HG02884 (cell line): ENCODE measurements at regions not wholly inside any gene's neighbourhood (a gene's known extent, or its start where the extent isn't known, plus 50 kb on each side); places are given as distances from the start of the nearest gene placed in this dataset.
"Not testable (repeated sequence)": the region's sequence is repeated elsewhere in the genome, so short reads cannot be mapped to it uniquely, and the experiment has no call there.

ENCODE experiments used
- ATAC-seq: cut with Tn5 transposase; IDR thresholded peaks from one replicate; pipeline ENCODE4 v1.9.1; 2021; ENCODE audit warnings: mild to moderate bottlenecking, moderate library complexity; ENCODE audit not compliant: unreplicated experiment

- no peak for ATAC-seq
Measured at GRCh38 chr4:82097504-82097903, 276.3 kb downstream of the HNRNPD start.

GRCh38 chr4:82090717-82091116 is 283.1 kb downstream of the HNRNPD start:
- no peak for ATAC-seq

- no peak for ATAC-seq
Measured at GRCh38 chr4:82084747-82085146, 289.0 kb downstream of the HNRNPD start.

GRCh38 chr4:82077471-82077995 is 296.3 kb downstream of the HNRNPD start:
- not testable (repeated sequence) for ATAC-seq

GRCh38 chr4:82076809-82077208 is 297.0 kb downstream of the HNRNPD start:
- ATAC-seq = no peak

- no peak for ATAC-seq
Measured at GRCh38 chr4:82076359-82076758, 297.4 kb downstream of the HNRNPD start.

DNA sequence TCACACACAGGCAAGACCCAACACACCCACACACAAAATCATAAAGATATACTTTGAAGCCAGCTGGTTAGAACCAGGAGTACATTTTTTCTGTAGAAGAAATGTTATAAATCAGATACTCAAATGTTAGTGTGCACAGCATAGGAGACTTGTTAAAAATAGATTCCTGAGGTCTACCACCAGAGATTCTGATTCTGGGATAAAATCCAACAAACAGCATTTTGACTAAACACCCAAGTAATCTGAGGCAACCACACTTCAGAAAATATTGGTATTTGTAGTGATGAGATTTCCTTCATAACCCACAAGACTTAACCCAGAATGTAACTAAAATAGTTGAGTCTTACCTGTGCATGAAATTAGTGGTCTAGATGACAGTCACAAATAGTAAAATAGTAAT is 301.8 kb downstream of the HNRNPD start:
- no peak for ATAC-seq

DNA sequence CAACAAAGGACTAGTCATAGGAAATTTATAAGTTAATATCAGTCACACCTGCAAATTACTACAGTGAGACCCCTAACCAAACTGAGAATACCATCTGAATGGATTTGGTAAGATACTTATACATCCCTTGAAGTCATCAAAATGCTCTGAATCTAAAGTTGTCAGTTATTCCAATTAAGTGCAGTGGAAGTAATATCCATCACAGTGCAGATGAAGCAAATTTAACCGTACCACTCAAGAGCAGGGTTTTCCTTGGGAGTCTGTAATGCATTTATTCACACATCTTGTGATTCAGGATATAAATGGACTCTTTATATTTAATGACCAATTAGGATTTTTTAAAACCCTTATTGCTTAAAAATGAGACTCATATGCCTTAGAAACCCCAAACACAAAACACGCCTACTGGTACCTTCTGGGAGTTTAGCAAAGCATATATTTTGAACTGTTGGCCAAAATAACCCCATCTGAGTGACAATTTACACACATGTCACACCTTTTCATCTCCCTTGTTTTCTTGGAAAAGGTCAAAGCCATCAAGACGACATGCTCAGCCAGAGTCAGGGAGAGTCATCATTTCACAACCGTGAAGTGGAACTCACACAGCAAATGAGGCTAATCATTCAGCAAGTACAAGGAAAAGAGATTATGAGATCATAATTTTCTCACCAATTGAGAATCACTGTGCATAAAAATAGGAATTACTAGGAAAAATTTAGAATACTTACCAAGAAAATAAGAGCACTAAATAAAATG is 303.7 kb downstream of the HNRNPD start:
- no peak for ATAC-seq

DNA sequence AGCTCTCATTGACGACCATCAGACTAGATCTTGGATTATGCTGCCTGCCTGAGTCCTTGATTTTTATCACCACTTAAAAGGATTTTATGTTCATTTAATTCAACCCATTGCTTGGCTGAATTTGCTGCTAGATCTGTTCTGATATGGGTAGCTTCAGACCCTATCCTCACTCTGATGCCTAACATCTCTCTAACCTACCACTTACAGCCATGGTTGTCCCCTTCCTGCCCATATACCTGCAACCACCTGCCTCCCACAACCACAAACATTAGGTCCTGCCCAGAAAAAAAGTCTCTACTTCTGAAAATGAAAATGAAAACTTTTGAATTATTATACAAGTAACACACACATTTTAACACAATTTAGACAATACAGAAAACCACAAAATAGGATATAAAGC is 310.8 kb downstream of the HNRNPD start:
- no peak for ATAC-seq

DNA sequence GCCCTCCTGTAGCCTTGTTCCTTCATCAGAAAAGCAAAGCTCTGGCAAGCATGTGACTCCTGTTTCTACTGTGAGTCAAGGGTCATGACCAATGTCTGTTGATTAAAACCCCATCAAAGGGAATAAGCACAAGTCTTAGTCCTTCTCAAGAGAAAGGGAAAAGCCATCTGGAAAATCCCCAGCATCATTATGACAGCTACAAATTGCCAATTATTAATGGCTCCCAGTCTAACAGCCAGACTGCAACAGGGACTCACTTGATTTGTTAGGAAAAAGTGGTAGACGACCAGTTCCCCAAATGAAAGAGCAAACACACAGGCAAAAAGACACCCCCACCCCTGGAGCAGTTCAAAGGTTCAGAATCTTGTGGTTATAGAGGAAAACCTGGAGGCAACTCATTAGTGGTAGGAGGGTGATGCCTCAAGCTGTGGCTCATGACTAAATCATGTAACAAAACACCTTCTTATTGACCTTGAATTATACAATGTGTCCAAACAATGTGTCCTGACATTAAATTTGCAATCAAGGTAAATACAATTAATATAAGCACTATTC is 315.7 kb downstream of the HNRNPD start:
- no peak for ATAC-seq

GRCh38 chr4:82055156-82055555 is 318.6 kb downstream of the HNRNPD start:
- no peak for ATAC-seq

DNA sequence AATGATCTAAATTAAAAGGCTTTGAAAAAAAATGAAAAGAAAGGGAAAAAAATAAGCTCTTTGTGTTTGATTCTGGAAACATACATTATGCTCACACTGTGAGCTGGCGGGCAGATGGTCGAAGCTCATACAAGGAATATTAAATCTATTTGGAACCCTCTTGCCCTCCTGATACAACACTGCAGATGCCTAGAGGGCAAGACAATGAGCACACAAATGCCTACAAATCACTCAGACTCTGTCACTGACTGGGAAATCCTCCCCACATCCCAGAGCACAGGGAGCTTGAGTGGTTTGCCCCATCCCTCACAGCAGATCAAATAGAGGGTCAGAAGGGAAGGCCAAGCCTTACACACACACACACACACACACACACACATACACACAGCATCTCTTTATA is 320.4 kb downstream of the HNRNPD start:
- no peak for ATAC-seq

- ATAC-seq = no peak
Measured at GRCh38 chr4:82050796-82051195, 323.0 kb downstream of the HNRNPD start.

DNA sequence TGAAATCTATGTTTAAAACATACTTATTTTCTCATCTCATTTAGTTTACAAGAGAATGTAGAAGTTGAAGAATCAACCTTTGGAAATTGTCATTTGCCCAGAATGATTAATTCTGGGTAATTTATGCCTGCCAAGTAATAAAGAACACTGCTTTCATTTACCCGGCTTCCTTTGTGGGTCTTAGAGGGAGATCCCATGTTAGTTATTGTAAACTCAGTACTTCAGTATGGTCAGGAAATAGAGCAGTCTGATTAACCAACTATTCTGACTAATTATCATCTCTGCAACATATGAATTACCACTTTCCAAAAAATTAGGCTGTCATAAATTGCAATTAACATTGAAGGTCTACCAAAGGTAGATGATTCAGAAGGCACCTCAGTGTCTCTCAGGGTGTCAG is 324.5 kb downstream of the HNRNPD start:
- ATAC-seq = no peak

DNA sequence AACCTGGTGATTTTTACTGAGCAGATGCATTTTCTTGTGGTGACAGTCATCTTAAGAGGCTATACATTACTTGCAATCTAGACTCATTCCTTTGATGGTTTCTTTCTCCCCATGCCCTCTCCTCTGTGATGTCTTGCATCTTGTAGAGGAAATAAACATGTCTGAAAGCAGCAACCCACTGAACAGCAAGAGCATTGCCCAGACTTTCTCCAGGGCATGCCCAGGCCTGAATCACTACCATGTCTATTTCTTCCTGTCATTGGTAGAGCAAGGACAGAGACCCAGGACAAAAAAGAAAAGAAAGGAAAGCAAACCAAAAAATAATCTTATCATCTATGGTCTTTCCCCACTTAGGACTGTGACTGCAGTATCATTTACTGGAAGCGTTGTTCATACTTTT is 326.1 kb downstream of the HNRNPD start:
- ATAC-seq = no peak

DNA sequence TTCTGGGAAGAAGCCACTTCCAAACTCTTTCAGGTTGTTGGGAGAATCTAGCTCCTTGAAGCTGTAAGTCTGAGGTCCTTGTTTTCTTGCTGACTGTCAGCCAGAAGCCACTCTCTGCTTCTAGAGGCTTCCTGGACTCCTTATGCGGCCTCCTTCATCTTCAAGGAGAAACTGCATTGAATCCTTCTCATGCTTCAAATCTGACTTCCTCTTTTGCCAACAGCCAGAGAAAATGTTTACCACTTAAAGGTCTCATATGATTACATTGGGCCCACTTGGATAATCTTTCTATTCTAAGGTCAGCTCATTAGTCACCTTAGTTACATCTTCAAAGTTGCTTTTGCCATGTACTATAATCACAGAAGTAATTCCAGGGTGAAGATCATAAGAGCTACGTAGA is 327.0 kb downstream of the HNRNPD start:
- ATAC-seq = no peak

DNA sequence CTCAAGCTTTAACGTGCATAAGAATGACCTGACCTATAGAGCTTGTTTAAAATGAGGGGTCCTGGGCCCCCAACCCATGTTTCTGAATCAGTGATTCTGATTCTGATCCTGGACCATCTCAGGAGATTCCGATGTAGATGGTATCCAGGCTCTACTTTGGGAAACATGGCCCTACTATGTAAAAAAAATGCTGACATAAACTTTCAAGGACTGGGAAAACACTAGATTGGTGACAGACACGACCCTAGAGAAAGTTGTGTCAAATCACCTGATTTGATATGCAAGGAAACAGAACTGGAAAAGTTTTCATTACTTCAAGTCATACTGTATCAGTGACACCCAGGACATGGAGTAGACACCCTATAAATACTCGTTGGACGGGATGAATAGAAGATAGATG is 328.5 kb downstream of the HNRNPD start:
- no peak for ATAC-seq

- no peak for ATAC-seq
Measured at GRCh38 chr4:82044141-82044993, 329.4 kb downstream of the HNRNPD start.

- no peak for ATAC-seq
Measured at GRCh38 chr4:82043809-82044137, 330.0 kb downstream of the HNRNPD start.

DNA sequence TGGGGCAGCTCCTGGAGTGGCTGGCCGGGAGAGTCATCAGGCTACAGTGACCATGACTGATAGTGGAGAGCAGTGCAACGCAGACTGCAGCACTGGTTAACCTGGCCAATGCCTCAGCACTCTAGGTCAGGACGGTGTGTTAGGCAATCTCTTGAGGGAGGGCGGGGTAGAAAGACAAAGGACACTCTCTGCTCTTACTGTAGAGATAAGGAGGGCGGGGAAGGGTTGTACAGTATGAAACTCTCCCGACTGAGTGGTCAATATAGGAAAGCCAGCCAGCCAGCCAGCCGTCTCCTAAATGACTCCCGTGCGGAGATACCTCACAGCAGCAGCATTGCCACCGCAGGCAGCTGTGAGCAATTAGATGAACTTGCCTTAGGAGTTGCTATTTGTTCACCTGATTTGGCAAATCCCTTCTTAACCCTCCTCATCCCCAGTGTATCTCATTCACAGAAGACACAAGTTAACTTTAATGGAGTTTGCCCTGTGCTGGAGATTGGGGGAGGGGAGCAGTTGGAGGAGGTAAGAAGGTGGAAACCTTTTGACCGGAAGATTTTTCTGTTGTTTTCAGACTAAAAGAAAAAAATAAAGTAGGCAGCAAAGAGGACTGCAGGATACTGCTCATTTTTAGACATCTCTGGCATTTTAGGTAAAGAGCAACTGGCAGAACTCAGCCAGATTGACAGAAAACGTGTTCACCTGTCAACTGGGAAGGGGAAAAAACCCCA is 330.5 kb downstream of the HNRNPD start:
- ATAC-seq = no peak

DNA sequence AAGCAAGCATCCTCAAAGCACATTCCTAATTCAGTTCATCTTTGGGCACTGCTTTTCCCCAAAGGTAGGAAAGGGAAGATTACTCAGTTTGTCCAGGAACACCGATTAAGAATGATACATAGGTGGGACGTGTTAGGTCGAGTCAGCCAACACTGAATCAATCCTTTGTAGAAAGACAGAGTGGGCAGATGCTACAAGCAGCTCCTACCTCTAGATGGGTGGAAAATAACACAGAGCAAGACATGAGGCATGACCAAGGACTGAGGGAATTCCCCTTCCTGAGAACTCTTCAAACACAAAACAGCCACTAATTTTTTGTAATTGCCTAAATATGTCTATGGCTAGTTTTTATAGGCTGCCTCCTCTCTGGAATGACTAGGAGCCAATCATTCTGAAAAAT is 331.7 kb downstream of the HNRNPD start:
- ATAC-seq = no peak
